ENCODE measurements at regions not wholly inside any gene's neighbourhood (a gene's known extent, or its start where the extent isn't known, plus 50 kb on each side); places are given as distances from the start of the nearest gene placed in this dataset.

- TF ChIP-seq CTCF (conservative IDR thresholded peaks at IDR 0.05) = no peak
These were observed 187.7 kb downstream of the OLFM1 start for GRCh38 chr9:135275163-135275562.

GRCh38 chr9:135275571-135276289 is 188.3 kb downstream of the OLFM1 start:
- H3K27ac ChIP-seq = peak overlapping the region; percentile 86
- no peak; the same call in 1 of the 2 replicates for TF ChIP-seq CTCF (conservative IDR thresholded peaks at IDR 0.05)

More at GRCh38 chr9:135275163-135275562, 187.7 kb downstream of the OLFM1 start:
- peak overlapping the region; percentile 86 for H3K27ac ChIP-seq

GRCh38 chr9:135277219-135278201 is 190.0 kb downstream of the OLFM1 start:
- TF ChIP-seq CTCF (conservative IDR thresholded peaks at IDR 0.05) = no peak
- H3K27ac ChIP-seq = peak overlapping the region; percentile 86; the same call in 1 of the 2 replicates

GRCh38 chr9:135278586-135278985 is 191.1 kb downstream of the OLFM1 start:
- no peak overlapping the region for H3K27ac ChIP-seq
- TF ChIP-seq CTCF (conservative IDR thresholded peaks at IDR 0.05) = no peak

- no peak for TF ChIP-seq CTCF (conservative IDR thresholded peaks at IDR 0.05)
- H3K27ac ChIP-seq = no peak overlapping the region; the same call in 1 of the 2 replicates
These were observed 191.9 kb downstream of the OLFM1 start for GRCh38 chr9:135279385-135279784.

GRCh38 chr9:135279834-135280393 is 192.4 kb downstream of the OLFM1 start:
- H3K27ac ChIP-seq = peak overlapping the region; percentile 77; the same call in 1 of the 2 replicates
- TF ChIP-seq CTCF (conservative IDR thresholded peaks at IDR 0.05) = no peak

- no peak for TF ChIP-seq CTCF (conservative IDR thresholded peaks at IDR 0.05)
- H3K27ac ChIP-seq = peak overlapping the region; percentile 77
These were observed 193.2 kb downstream of the OLFM1 start for GRCh38 chr9:135280666-135281065.

All from VCaP (cell line).